Mesenchymal stem cell (in vitro differentiated cells and primary cell): ENCODE measurements at regions not wholly inside any gene's neighbourhood (a gene's known extent, or its start where the extent isn't known, plus 50 kb on each side); places are given as distances from the start of the nearest gene placed in this dataset.

Experiments
- DNase-seq: peaks from one replicate; pipeline ENCODE4 v3.0.0-alpha.2; 2013
- H2AFZ ChIP-seq: one replicate; pipeline ENCODE4 v1.6.1; 2013; ENCODE audit warnings: low read depth, mild to moderate bottlenecking, control low read depth, inconsistent platforms, low read length, moderate library complexity
- H2AK5ac ChIP-seq: 2 replicates; pipeline ENCODE4 v1.6.1; 2013; ENCODE audit warnings: low read length, moderate library complexity, mild to moderate bottlenecking, inconsistent platforms; ENCODE audit not compliant: severe bottlenecking
- H2BK120ac ChIP-seq: one replicate; pipeline ENCODE4 v1.6.1; 2013; ENCODE audit warnings: low read depth, mild to moderate bottlenecking, inconsistent platforms, low read length, moderate library complexity
- H2BK12ac ChIP-seq, 2 experiments: one replicate each; pipeline ENCODE4 v1.6.1; 2013; ENCODE audit warnings: inconsistent platforms in 2 of 2, low read length in 2 of 2, mild to moderate bottlenecking in 2 of 2, moderate library complexity in 2 of 2, control low read depth in 1 of 2
- H2BK15ac ChIP-seq: one replicate; pipeline ENCODE4 v1.6.1; 2013; ENCODE audit warnings: mild to moderate bottlenecking, low read depth, inconsistent platforms; ENCODE audit not compliant: poor library complexity, severe bottlenecking
- H2BK5ac ChIP-seq: 2 replicates; pipeline ENCODE4 v1.6.1; 2013; ENCODE audit warnings: low read depth, mild to moderate bottlenecking, low read length, control low read depth, inconsistent platforms; ENCODE audit not compliant: poor library complexity, severe bottlenecking
- H3K14ac ChIP-seq, 2 experiments: one replicate each; pipeline ENCODE4 v1.6.1; 2013; ENCODE audit warnings: inconsistent platforms in 2 of 2, low read length in 2 of 2, control low read depth in 1 of 2, mild to moderate bottlenecking in 1 of 2, moderate library complexity in 1 of 2
- H3K18ac ChIP-seq, 2 experiments: one replicate each; pipeline ENCODE4 v1.6.1; 2013; ENCODE audit warnings: inconsistent platforms in 2 of 2, low read length in 2 of 2, control low read depth in 1 of 2, low read depth in 1 of 2, mild to moderate bottlenecking in 1 of 2
- H3K23ac ChIP-seq, 2 experiments: one replicate each; pipeline ENCODE4 v1.6.1; 2013; ENCODE audit warnings: inconsistent platforms in 2 of 2, low read length in 2 of 2, mild to moderate bottlenecking in 2 of 2, moderate library complexity in 2 of 2, control low read depth in 1 of 2
- H3K27ac ChIP-seq: 2 replicates; pipeline ENCODE4 v1.5.1; 2013; ENCODE audit warnings: mild to moderate bottlenecking, moderate library complexity, low read length, control low read depth, inconsistent platforms; ENCODE audit not compliant: poor library complexity, severe bottlenecking
- H3K27me3 ChIP-seq, 2 experiments: 2 replicates each; pipeline versions ENCODE4 v1.6.1 to v1.7.0; 2013; ENCODE audit warnings: low read length in 2 of 2, mild to moderate bottlenecking in 2 of 2, moderate library complexity in 2 of 2, control low read depth in 1 of 2, inconsistent platforms in 1 of 2; ENCODE audit not compliant: control insufficient read depth in 1 of 2, insufficient read depth in 1 of 2
- H3K36me3 ChIP-seq, 2 experiments: 2 replicates each; pipeline versions ENCODE4 v1.6.1 to v1.7.0; 2013; ENCODE audit warnings: low read length in 2 of 2, control low read depth in 1 of 2, inconsistent platforms in 1 of 2, low read depth in 1 of 2, mild to moderate bottlenecking in 1 of 2; ENCODE audit not compliant: insufficient read depth in 2 of 2, control insufficient read depth in 1 of 2
- H3K4ac ChIP-seq, 2 experiments: one replicate each; pipeline ENCODE4 v1.6.1; 2013; ENCODE audit warnings: inconsistent platforms in 2 of 2, low read length in 2 of 2, mild to moderate bottlenecking in 2 of 2, moderate library complexity in 2 of 2, control low read depth in 1 of 2, low read depth in 1 of 2
- H3K4me1 ChIP-seq: 2 replicates; pipeline ENCODE4 v1.6.1; 2013; ENCODE audit warnings: low read depth, low read length, control low read depth; ENCODE audit not compliant: control insufficient read depth, insufficient read depth
- H3K4me2 ChIP-seq: 2 replicates; pipeline ENCODE4 v1.6.1; 2013; ENCODE audit warnings: low read length, mild to moderate bottlenecking, inconsistent platforms; ENCODE audit not compliant: poor library complexity, severe bottlenecking
- H3K4me3 ChIP-seq, 2 experiments: 2 replicates each; pipeline versions ENCODE4 v1.5.1 to v1.7.0; 2013; ENCODE audit warnings: low read length in 2 of 2, mild to moderate bottlenecking in 2 of 2, control low read depth in 1 of 2, low read depth in 1 of 2; ENCODE audit not compliant: insufficient read depth in 1 of 2
- H3K79me1 ChIP-seq: replicated peaks from 2 replicates; pipeline ENCODE4 v1.6.1; 2013; ENCODE audit warnings: mild to moderate bottlenecking, control low read depth, low read length, inconsistent platforms; ENCODE audit not compliant: poor library complexity, severe bottlenecking
- H3K9ac ChIP-seq: 2 replicates; pipeline ENCODE4 v1.7.0; 2013; ENCODE audit warnings: mild to moderate bottlenecking, low read length, moderate library complexity
- H3K9me3 ChIP-seq: 2 replicates; pipeline ENCODE4 v1.7.0; 2013; ENCODE audit warnings: mild to moderate bottlenecking, low read length; ENCODE audit not compliant: control insufficient read depth
- H4K8ac ChIP-seq: one replicate; pipeline ENCODE4 v1.6.1; 2013; ENCODE audit warnings: inconsistent platforms, mild to moderate bottlenecking, low read length, moderate library complexity
- H4K91ac ChIP-seq: one replicate; pipeline ENCODE4 v1.6.1; 2013; ENCODE audit warnings: mild to moderate bottlenecking, low read length, inconsistent platforms
- WGBS: methylation state at CpG from one replicate; pipeline ENCODE4 v1.1.7; 2013; ENCODE audit warnings: mixed read lengths; 5-methylcytosine and 5-hydroxymethylcytosine counted together

DNA sequence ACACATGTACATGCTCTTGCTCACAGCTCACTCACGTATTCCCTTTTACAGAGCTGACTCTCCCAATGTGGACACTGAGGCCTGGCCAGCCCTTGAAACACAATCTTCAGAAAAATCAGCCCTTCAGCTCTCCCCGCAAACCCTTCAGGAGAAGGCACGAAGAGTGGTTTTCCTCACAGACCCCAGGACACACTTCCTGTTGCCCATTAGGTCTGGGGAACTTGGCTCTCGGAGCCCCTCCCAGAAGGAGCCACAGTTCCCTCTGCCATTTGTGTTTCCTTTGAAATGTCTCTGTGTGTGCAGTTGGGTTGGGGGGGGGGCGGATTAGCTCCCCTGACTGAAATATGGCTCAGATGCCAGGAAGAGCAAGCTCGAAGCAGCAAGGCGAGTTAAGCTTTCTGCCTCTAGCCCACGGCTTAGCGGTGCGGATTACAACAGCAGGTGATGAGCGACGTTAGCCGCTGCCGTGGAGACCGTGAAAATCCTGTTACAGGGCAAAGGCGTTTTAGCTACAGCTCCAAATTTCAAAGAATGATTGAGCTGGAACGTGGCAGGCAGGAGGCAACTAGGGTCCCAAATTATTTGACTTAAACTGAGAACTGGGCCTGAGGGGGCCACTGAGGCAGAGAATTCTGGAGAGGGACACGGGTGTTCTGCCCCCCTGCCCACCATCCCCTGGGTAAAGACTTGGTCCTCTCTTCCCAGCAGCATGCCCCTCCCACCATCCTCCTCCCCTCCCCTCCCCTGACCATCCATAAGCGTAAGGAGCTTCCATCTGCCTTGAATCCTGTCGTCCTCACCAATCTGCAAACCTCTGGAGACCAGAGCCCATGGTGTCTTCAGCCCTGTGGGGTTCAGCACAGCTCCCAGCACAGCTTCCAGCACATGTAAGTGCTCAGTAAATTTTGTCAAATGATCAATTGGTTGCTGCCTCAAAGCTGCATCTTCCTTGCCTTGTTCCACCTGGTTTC lies 598.6 kb downstream of the BUD13 start:
- no peak overlapping the region for H2AK5ac ChIP-seq
- no peaks in the 10 kb centered on the region for H3K9me3 ChIP-seq
- H3K4me2 ChIP-seq = no peak overlapping the region
- H3K9ac ChIP-seq = no peak overlapping the region
- H2BK15ac ChIP-seq = no peak overlapping the region
- no peak overlapping the region for H4K91ac ChIP-seq
- no peak overlapping the region for H3K14ac ChIP-seq
- no peak overlapping the region for H3K4ac ChIP-seq
- H2BK120ac ChIP-seq = no peak overlapping the region
- no peaks in the 10 kb centered on the region for H3K4me1 ChIP-seq
- H3K36me3 ChIP-seq = no peaks in the 10 kb centered on the region
- no peak overlapping the region for H3K18ac ChIP-seq
- no peak overlapping the region for H2BK12ac ChIP-seq
- H2AFZ ChIP-seq = no peak overlapping the region
- H3K23ac ChIP-seq = no peak overlapping the region
- 61% methylated on average over 20 of the region's 20 CpGs for WGBS
- H3K4me3 ChIP-seq = no peak overlapping the region
- H2BK5ac ChIP-seq = no peak overlapping the region
- peaks cover 22 to 28% of the 10 kb centered on the region in 2 experiments for H3K27me3 ChIP-seq
- H4K8ac ChIP-seq = no peak overlapping the region
- DNase-seq = no peak
- no peak overlapping the region for H3K27ac ChIP-seq
- H3K79me1 ChIP-seq = no peaks in the 10 kb centered on the region

DNA sequence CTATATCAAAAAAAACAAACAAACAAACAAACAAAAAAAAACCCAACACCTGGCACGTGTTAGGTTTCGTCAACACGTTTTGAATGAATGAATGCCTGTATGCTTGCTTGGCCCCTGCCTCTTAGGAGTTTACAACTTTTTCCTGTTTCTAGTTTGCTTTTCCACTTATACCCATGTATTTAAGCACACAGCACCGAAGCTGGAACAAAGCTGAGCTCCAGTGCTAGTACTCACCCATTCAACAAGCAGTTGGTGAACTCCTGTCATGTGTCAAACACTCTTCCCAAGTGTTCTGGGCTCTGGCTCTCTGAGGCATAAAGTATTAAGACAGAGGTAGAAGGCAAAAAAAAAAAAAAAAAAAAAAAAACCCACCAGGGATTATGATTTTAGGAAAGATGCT lies 599.3 kb downstream of the BUD13 start:
- no peaks in the 10 kb centered on the region for H3K79me1 ChIP-seq

DNA sequence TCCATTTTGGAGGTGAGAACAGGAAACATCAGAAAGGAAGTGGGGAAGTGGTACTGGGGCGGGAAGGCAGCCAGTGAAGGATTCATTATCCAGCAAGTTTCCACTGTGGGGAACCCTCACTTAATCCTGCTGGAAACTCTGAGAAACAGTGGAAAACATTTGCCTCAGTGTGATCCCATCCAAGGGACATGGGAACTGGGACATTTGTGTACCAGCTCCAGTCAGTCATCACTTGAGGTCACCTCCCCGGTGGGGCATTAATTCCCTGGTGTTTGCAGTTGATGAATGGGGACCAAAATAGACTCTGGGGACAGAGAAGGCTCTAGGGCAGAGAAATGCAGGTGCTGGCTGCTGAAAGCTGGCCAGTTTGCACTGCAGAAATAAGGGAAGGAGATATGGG lies 599.9 kb downstream of the BUD13 start:
- Histone ChIP-seq H3K9me3 (no peaks in the 10 kb centered on the region), H3K79me1 (no peaks in the 10 kb centered on the region), H3K18ac (no peak overlapping the region), H3K9ac (no peak overlapping the region), H2BK5ac (no peak overlapping the region), H4K8ac (no peak overlapping the region), H2BK15ac (no peak overlapping the region), H2BK12ac (no peak overlapping the region), H3K27me3 (peaks cover 19 to 33% of the 10 kb centered on the region in 2 experiments), H3K27ac (no peak overlapping the region), H3K14ac (no peak overlapping the region), H3K4me1 (no peaks in the 10 kb centered on the region), H2BK120ac (no peak overlapping the region), H2AFZ (no peak overlapping the region), H3K4me2 (no peak overlapping the region), H3K36me3 (no peaks in the 10 kb centered on the region), H4K91ac (no peak overlapping the region), H3K4me3 (no peak overlapping the region), H3K23ac (peak overlapping the region in 1 of 2 experiments; percentile 27), H2AK5ac (no peak overlapping the region), H3K4ac (no peak overlapping the region)
- WGBS = 83% methylated on average over 2 of the region's 2 CpGs
- DNase-seq = no peak

More for the DNA sequence above, 599.3 kb downstream of the BUD13 start:
- no peak overlapping the region for H3K23ac ChIP-seq
- H2BK12ac ChIP-seq = no peak overlapping the region
- no peaks in the 10 kb centered on the region for H3K9me3 ChIP-seq
- no peak overlapping the region for H3K18ac ChIP-seq
- no peak for DNase-seq
- no peak overlapping the region for H2BK120ac ChIP-seq
- no peak overlapping the region for H3K9ac ChIP-seq
- no peak overlapping the region for H4K8ac ChIP-seq
- H2BK5ac ChIP-seq = no peak overlapping the region
- no peaks in the 10 kb centered on the region for H3K4me1 ChIP-seq
- no peak overlapping the region for H3K14ac ChIP-seq
- H3K4me3 ChIP-seq = no peak overlapping the region
- no peak overlapping the region for H2AFZ ChIP-seq
- no peaks in the 10 kb centered on the region for H3K36me3 ChIP-seq
- 86% methylated on average over 4 of the region's 4 CpGs for WGBS
- H3K27ac ChIP-seq = no peak overlapping the region
- H3K27me3 ChIP-seq = peaks cover 19 to 28% of the 10 kb centered on the region in 2 experiments
- no peak overlapping the region for H3K4me2 ChIP-seq
- no peak overlapping the region for H3K4ac ChIP-seq
- no peak overlapping the region for H2BK15ac ChIP-seq
- H4K91ac ChIP-seq = no peak overlapping the region
- H2AK5ac ChIP-seq = no peak overlapping the region

DNA sequence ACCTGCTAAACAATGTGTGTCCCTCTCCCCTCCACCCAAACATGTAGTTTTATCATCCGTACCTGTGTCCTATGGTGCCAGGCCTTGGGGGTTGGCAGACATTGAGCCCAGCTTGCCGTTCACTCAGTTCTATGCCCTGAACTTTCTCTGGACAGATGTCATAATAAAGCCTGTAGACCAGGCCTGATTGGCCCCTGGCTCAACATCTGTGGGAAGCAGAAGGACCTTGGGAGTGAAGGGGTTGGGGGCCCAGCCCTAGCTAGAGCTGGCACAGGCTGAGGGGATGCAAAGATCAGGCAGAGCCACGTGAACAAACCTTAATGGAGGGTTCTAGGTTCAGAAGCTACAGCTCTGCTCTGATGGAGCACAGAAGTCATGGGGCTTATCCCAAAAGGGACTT lies 600.6 kb downstream of the BUD13 start:
- Histone ChIP-seq H2BK15ac (no peak overlapping the region), H3K14ac (no peak overlapping the region), H2BK120ac (no peak overlapping the region), H2AFZ (no peak overlapping the region), H2BK5ac (no peak overlapping the region), H4K8ac (no peak overlapping the region), H4K91ac (no peak overlapping the region), H3K9ac (no peak overlapping the region), H3K27ac (no peak overlapping the region), H3K4me3 (no peak overlapping the region), H3K23ac (no peak overlapping the region), H3K9me3 (no peaks in the 10 kb centered on the region), H3K36me3 (no peaks in the 10 kb centered on the region), H3K4me1 (no peaks in the 10 kb centered on the region), H3K79me1 (no peaks in the 10 kb centered on the region), H2AK5ac (no peak overlapping the region), H3K18ac (no peak overlapping the region), H3K4me2 (no peak overlapping the region), H3K27me3 (peaks cover 19 to 35% of the 10 kb centered on the region in 2 experiments), H2BK12ac (no peak overlapping the region), H3K4ac (no peak overlapping the region)
- no peak for DNase-seq
- WGBS = 76% methylated on average over 3 of the region's 3 CpGs
